Spleen (tissue), 7 donors: ENCODE measurements at regions not wholly inside any gene's neighbourhood (a gene's known extent, or its start where the extent isn't known, plus 50 kb on each side); places are given as distances from the start of the nearest gene placed in this dataset.

Experiments
- POLR2A ChIP-seq, 3 donors: fragments of 450-650 bp; IDR thresholded peaks; one replicate each; pipeline ENCODE4 v1.5.1; 2017; ENCODE audit warnings: antibody characterized with exemption in 3 of 3, mild to moderate bottlenecking in 1 of 3
- POLR2AphosphoS5 ChIP-seq, 3 donors: sonication (generic); formaldehyde crosslinking; IDR thresholded peaks; one replicate each; pipeline ENCODE4 v1.5.1; 2017; ENCODE audit warnings: antibody characterized with exemption in 3 of 3
- TF ChIP-seq, protein P1 (sequence below), 11 experiments: fragments of 200-600 bp in 7 of 11; fragments of 450-650 bp in 4 of 11; sonication (generic) in 4 of 11; IDR thresholded peaks in 8 of 11; conservative IDR thresholded peaks in 3 of 11; 1 replicate in 7 of 11; 2 replicates in 4 of 11; pipeline versions ENCODE4 v1.4.0 to v1.8.0; 2016 to 2021; ENCODE audit warnings: antibody characterized with exemption in 11 of 11, inconsistent platforms in 4 of 11, mild to moderate bottlenecking in 1 of 11
- donor health status: DM: no; HTN: no; CAD: no; lungs with moderate emphysema.
- donor health status: DM: no; HTN: no; CAD: no.
- donor health status: DM: no; HTN: no; CAD: no.

DNA sequence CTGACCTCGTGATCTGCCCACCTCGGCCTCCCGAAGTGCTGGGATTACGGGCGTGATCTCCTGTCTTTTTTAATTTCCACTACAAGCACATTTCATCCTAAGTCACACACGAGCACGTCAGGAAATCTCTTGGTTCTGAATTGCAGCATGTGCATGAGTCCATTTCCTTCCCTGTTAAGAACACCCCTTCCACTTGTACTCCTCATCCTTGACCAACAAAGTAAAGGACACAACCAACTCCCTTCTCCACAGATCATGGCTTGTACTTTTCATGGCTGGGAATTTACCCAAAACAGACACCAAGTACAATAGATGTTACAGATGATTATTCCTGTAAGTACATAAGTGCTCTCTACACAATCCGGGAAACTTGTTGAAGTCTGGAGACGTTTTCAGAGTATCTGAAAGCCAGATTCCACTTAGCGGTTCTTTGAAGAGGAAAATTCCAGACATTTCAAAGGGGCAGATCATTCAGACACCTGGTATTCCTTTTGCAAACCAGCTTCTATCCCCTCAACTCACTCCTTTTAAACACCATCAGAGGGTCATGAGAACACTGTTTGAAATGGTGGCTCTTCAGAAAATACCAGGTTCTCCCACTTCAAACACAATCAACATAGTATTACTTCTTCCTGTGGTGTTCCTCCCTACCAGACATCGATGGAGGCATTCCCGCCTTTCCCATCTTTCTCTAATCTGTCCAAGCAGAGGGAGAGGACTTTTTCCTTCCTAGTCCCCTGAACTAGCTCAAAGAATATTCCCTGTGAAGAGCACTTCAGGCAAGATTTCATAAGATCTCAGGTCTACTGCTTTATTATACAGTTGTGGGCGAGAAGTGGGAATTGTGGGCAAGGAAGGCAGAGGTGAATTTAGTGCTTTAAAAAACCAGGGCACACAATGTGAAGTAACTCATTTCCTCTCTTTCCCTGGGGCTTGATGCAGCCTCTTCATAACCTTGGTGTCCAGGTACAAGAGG, 80.1 kb upstream of the TSC22D2 start:
- TF ChIP-seq, protein P1, sequence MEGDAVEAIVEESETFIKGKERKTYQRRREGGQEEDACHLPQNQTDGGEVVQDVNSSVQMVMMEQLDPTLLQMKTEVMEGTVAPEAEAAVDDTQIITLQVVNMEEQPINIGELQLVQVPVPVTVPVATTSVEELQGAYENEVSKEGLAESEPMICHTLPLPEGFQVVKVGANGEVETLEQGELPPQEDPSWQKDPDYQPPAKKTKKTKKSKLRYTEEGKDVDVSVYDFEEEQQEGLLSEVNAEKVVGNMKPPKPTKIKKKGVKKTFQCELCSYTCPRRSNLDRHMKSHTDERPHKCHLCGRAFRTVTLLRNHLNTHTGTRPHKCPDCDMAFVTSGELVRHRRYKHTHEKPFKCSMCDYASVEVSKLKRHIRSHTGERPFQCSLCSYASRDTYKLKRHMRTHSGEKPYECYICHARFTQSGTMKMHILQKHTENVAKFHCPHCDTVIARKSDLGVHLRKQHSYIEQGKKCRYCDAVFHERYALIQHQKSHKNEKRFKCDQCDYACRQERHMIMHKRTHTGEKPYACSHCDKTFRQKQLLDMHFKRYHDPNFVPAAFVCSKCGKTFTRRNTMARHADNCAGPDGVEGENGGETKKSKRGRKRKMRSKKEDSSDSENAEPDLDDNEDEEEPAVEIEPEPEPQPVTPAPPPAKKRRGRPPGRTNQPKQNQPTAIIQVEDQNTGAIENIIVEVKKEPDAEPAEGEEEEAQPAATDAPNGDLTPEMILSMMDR (IDR thresholded peaks at IDR 0.05 in 8 of 11, conservative IDR thresholded peaks at IDR 0.05 in 3 of 11), result no peak
- TF ChIP-seq POLR2A (IDR thresholded peaks at IDR 0.05) (no peak), POLR2AphosphoS5 (IDR thresholded peaks at IDR 0.05) (peak in 1 of 3 donors; percentile 25)
